SK-N-SH treated with all-trans-retinoic acid at 6 μM for 48 hours (cell line): ENCODE measurements at regions not wholly inside any gene's neighbourhood (a gene's known extent, or its start where the extent isn't known, plus 50 kb on each side); places are given as distances from the start of the nearest gene placed in this dataset.
"Not testable (repeated sequence)": the region's sequence is repeated elsewhere in the genome, so short reads cannot be mapped to it uniquely, and the experiment has no call there.

Experiments used
- ARNTL ChIP-seq: fragments of 450-650 bp; formaldehyde crosslinking; IDR thresholded peaks from 2 replicates; pipeline ENCODE4 v1.5.0; 2020; ENCODE audit warnings: low read depth, mild to moderate bottlenecking, moderate library complexity, borderline replicate concordance
- GLIS3 ChIP-seq: fragments of 250-450 bp; sonication (Bioruptor Pico); IDR thresholded peaks from 2 replicates; pipeline ENCODE4 v1.5.0; 2020; ENCODE audit warnings: mild to moderate bottlenecking, moderate library complexity
- SNAI2 ChIP-seq: fragments of 250-450 bp; sonication (Bioruptor Pico); IDR thresholded peaks from 2 replicates; pipeline ENCODE4 v1.5.0; 2020; ENCODE audit warnings: mild to moderate bottlenecking, moderate library complexity
- ZC3H10 ChIP-seq: fragments of 250-450 bp; sonication (Bioruptor Pico); IDR thresholded peaks from 2 replicates; pipeline ENCODE4 v1.5.1; 2021; ENCODE audit warnings: mild to moderate bottlenecking, moderate library complexity
- ZFP3 ChIP-seq: fragments of 250-450 bp; sonication (Bioruptor Pico); IDR thresholded peaks from 2 replicates; pipeline ENCODE4 v1.5.0; 2020; ENCODE audit warnings: mild to moderate bottlenecking, moderate library complexity
- ZFP30 ChIP-seq: fragments of 450-650 bp; formaldehyde crosslinking; IDR thresholded peaks from 2 replicates; pipeline ENCODE4 v1.5.0; 2022; ENCODE audit warnings: mild to moderate bottlenecking, moderate library complexity
- TF ChIP-seq, protein P1 (sequence below): fragments of 250-450 bp; sonication (Bioruptor Pico); IDR thresholded peaks from 2 replicates; pipeline ENCODE4 v1.5.1; 2020; ENCODE audit warnings: low read depth, mild to moderate bottlenecking, moderate library complexity
- TF ChIP-seq, protein P2 (sequence below): fragments of 250-450 bp; sonication (Bioruptor Pico); IDR thresholded peaks from 2 replicates; pipeline ENCODE4 v1.5.1; 2021; ENCODE audit warnings: mild to moderate bottlenecking, moderate library complexity
- TF ChIP-seq, protein P3 (sequence below): fragments of 250-450 bp; sonication (Bioruptor Pico); IDR thresholded peaks from 2 replicates; pipeline ENCODE4 v1.8.0; 2020; ENCODE audit warnings: mild to moderate bottlenecking, moderate library complexity, borderline replicate concordance

DNA sequence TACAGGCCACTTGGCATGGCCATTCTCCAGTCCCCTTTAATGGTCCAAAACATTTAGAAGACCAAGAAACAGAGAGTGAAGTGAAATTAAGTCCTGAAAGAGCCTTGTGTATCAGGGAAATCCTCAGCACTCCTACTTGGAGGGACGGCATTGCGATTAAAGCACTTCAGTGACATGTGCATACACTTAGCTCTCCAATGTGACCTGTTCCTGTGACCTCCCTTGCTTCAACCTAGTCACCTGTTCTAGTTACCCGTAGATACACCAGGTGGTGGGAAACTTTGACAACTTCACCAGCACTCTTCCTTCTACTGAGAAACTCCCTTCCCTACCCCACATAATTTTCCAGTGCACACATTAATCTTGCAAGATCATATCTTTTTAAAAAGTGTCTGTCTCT, 785.3 kb downstream of the TTLL7 start:
- not testable (repeated sequence) for TF ChIP-seq ZFP3 (CRISPR knock-in tag); ARNTL (CRISPR knock-in tag); ZFP30 (CRISPR knock-in tag); SNAI2; ZC3H10 (CRISPR knock-in tag); GLIS3 (CRISPR knock-in tag)
- TF ChIP-seq, protein P1, sequence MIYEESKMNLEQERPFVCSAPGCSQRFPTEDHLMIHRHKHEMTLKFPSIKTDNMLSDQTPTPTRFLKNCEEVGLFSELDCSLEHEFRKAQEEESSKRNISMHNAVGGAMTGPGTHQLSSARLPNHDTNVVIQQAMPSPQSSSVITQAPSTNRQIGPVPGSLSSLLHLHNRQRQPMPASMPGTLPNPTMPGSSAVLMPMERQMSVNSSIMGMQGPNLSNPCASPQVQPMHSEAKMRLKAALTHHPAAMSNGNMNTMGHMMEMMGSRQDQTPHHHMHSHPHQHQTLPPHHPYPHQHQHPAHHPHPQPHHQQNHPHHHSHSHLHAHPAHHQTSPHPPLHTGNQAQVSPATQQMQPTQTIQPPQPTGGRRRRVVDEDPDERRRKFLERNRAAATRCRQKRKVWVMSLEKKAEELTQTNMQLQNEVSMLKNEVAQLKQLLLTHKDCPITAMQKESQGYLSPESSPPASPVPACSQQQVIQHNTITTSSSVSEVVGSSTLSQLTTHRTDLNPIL (CRISPR knock-in tag) = not testable (repeated sequence)
- TF ChIP-seq, protein P2, sequence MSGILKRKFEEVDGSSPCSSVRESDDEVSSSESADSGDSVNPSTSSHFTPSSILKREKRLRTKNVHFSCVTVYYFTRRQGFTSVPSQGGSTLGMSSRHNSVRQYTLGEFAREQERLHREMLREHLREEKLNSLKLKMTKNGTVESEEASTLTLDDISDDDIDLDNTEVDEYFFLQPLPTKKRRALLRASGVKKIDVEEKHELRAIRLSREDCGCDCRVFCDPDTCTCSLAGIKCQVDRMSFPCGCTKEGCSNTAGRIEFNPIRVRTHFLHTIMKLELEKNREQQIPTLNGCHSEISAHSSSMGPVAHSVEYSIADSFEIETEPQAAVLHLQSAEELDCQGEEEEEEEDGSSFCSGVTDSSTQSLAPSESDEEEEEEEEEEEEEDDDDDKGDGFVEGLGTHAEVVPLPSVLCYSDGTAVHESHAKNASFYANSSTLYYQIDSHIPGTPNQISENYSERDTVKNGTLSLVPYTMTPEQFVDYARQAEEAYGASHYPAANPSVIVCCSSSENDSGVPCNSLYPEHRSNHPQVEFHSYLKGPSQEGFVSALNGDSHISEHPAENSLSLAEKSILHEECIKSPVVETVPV = not testable (repeated sequence)
- TF ChIP-seq, protein P3, sequence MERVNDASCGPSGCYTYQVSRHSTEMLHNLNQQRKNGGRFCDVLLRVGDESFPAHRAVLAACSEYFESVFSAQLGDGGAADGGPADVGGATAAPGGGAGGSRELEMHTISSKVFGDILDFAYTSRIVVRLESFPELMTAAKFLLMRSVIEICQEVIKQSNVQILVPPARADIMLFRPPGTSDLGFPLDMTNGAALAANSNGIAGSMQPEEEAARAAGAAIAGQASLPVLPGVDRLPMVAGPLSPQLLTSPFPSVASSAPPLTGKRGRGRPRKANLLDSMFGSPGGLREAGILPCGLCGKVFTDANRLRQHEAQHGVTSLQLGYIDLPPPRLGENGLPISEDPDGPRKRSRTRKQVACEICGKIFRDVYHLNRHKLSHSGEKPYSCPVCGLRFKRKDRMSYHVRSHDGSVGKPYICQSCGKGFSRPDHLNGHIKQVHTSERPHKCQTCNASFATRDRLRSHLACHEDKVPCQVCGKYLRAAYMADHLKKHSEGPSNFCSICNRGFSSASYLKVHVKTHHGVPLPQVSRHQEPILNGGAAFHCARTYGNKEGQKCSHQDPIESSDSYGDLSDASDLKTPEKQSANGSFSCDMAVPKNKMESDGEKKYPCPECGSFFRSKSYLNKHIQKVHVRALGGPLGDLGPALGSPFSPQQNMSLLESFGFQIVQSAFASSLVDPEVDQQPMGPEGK = not testable (repeated sequence)
